Activated CD8-positive, alpha-beta memory T cell treated with anti-CD3 and anti-CD28 coated beads for 24 hours (primary cell): ENCODE measurements at regions not wholly inside any gene's neighbourhood (a gene's known extent, or its start where the extent isn't known, plus 50 kb on each side); places are given as distances from the start of the nearest gene placed in this dataset.
A peak's percentile ranks its signal among the peaks of the same experiment; 100 is the strongest.
"Not testable (repeated sequence)": the region's sequence is repeated elsewhere in the genome, so short reads cannot be mapped to it uniquely, and the experiment has no call there.

Experiments
- DNase-seq: peaks from one replicate; pipeline ENCODE4 v3.0.0-alpha.2; 2020

- no peak for DNase-seq
These were observed 115.2 kb downstream of the ZNF37A start for GRCh38 chr10:38209332-38209731.

- DNase-seq: not testable (repeated sequence)
These were observed 115.6 kb downstream of the ZNF37A start for GRCh38 chr10:38209748-38210147.

GRCh38 chr10:38212460-38212859 is 118.3 kb downstream of the ZNF37A start:
- DNase-seq: no peak

GRCh38 chr10:38226385-38226784 is 132.2 kb downstream of the ZNF37A start:
- no peak for DNase-seq

- no peak for DNase-seq
These were observed 134.3 kb downstream of the ZNF37A start for GRCh38 chr10:38228394-38228793.

- DNase-seq: not testable (repeated sequence)
These were observed 144.3 kb downstream of the ZNF37A start for GRCh38 chr10:38238479-38238878.

GRCh38 chr10:38242061-38242649 is 148.0 kb downstream of the ZNF37A start:
- DNase-seq: not testable (repeated sequence)

GRCh38 chr10:38248113-38248512 is 154.0 kb downstream of the ZNF37A start:
- DNase-seq: not testable (repeated sequence)

GRCh38 chr10:38252551-38252950 is 158.4 kb downstream of the ZNF37A start:
- not testable (repeated sequence) for DNase-seq

GRCh38 chr10:38267555-38267954 is 173.4 kb downstream of the ZNF37A start:
- not testable (repeated sequence) for DNase-seq

- not testable (repeated sequence) for DNase-seq
These were observed 176.9 kb downstream of the ZNF37A start for GRCh38 chr10:38271031-38271430.

GRCh38 chr10:38274879-38275278 is 180.7 kb downstream of the ZNF37A start:
- not testable (repeated sequence) for DNase-seq

- DNase-seq: not testable (repeated sequence)
These were observed 198.4 kb downstream of the ZNF37A start for GRCh38 chr10:38292560-38292959.

- not testable (repeated sequence) for DNase-seq
These were observed 216.0 kb downstream of the ZNF37A start for GRCh38 chr10:38310111-38310510.

- not testable (repeated sequence) for DNase-seq
These were observed 221.1 kb downstream of the ZNF37A start for GRCh38 chr10:38315090-38315805.

- DNase-seq: not testable (repeated sequence)
These were observed 227.3 kb downstream of the ZNF37A start for GRCh38 chr10:38321393-38321792.

- DNase-seq: not testable (repeated sequence)
These were observed 236.2 kb downstream of the ZNF37A start for GRCh38 chr10:38330306-38330705.

GRCh38 chr10:38331106-38331505 is 237.0 kb downstream of the ZNF37A start:
- not testable (repeated sequence) for DNase-seq

- DNase-seq: not testable (repeated sequence)
These were observed 239.6 kb downstream of the ZNF37A start for GRCh38 chr10:38333699-38334098.

GRCh38 chr10:38350645-38351044 is 256.5 kb downstream of the ZNF37A start:
- not testable (repeated sequence) for DNase-seq

- DNase-seq: not testable (repeated sequence)
These were observed 260.3 kb downstream of the ZNF37A start for GRCh38 chr10:38354410-38354809.

- peak; percentile 86 for DNase-seq
These were observed 261.9 kb downstream of the ZNF37A start for GRCh38 chr10:38355911-38356526.

GRCh38 chr10:38356527-38356926 is 262.4 kb downstream of the ZNF37A start:
- DNase-seq: not testable (repeated sequence)

- not testable (repeated sequence) for DNase-seq
These were observed 268.4 kb downstream of the ZNF37A start for GRCh38 chr10:38362514-38362913.
